GM18861 (cell line): ENCODE measurements at regions not wholly inside any gene's neighbourhood (a gene's known extent, or its start where the extent isn't known, plus 50 kb on each side); places are given as distances from the start of the nearest gene placed in this dataset.

Experiments used
- ATAC-seq: cut with Tn5 transposase; IDR thresholded peaks from one replicate; pipeline ENCODE4 v1.9.1; 2021; ENCODE audit not compliant: unreplicated experiment

DNA sequence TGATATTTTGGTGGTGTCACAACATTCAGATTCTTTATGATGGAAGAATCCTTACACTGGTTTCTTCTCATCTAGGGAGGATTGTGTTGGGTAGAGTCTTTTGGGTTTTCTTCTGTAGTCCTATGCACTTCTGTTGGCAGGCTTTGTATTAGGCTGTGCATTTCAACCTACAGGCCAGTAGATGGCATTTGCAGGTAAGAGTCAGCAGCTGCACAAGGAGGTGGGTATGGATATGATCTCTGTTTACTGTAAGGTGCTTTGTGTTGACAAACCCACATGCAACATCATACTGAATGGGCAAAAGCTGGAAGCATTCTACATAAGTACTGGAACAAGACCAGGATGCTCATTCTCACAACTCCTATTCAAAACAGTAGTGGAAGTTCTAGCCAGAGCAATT, 656.8 kb downstream of the METTL4 start:
- no peak for ATAC-seq

DNA sequence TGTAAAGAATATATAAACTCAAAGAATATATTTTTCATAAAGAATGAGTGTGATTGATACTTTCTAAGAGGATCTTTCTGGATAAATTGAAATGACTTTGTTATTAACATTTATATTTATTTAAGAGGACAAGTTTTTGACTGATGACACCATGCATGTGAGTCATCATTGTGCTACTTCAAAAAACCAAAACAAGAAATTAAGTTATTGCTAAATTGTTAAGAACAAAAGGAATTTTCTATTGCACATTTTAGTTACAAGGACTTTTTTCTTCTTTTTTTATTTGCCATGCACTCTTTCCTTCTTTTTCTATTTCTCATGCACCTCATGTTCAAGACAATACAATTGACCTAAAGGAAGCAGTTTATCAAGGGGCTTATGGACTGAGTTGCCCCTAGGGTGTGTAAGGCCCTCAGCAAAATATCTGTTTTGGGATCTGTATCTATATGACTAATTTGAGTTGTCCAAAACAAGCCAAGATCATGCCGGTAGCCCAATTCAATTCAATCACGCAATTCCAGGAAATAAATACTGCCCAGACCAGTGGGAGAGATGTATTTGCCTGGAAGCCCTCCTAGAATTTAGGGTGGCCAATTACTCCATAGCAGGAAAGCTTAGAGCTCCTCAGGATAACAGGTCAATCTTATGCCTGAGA, 654.3 kb downstream of the METTL4 start:
- ATAC-seq: no peak

DNA sequence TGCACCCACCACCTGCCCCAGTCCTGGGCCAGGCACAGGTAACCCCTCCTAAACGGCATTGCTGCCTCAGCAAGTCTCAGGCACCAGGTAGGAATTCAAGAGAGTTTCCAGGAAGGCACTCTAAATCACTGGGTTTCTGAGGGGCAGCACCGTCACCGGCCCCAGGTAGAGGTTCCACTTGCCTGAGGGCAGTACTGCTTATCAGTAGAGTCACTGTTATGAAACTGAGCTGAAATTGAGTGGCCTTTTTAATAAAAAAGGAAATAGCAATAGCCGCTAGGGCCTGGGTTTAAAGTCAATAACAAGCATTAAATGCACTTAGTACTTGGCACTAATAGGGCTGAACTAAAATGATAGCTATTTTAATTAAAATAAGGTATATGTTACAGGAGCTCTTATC, 653.7 kb downstream of the METTL4 start:
- ATAC-seq: no peak

DNA sequence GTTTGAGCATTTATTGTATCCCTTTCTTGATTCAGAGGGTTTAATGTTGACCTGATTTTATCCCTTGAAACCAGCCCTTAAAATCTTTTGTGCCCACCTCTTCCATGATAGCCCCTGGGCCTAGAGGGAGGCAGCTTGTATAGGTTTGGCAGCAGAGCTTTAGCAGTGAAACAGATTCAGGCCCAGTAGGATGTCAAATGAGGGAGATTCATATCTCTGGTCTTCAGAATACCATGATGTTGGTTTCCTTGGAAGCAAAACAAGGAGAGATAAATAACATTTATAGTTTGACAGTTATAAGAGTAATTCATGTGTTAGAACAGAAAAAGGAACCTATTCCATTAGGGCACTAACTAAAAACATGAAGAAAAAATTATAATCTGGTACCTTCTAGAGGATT, 649.2 kb downstream of the METTL4 start:
- no peak for ATAC-seq

DNA sequence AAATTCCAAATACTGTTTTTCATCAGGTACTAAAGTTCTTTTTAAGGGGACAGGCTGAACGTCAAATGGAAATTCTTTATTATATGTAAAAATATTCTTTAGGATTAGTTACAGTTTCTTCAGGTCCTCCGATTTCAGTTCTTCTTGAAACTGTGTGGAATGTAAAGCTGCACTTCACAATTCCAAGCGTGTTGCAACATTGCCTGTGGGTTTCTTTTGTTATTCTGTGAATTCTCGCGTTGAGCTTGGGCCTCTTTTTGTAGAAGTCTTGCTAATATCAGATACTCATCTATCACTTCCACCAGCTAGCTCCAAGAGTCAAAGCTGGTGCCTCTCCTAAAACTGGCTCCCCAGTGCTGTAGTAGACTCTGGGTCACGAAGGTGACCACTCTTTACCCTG, 642.6 kb downstream of the METTL4 start:
- no peak for ATAC-seq

DNA sequence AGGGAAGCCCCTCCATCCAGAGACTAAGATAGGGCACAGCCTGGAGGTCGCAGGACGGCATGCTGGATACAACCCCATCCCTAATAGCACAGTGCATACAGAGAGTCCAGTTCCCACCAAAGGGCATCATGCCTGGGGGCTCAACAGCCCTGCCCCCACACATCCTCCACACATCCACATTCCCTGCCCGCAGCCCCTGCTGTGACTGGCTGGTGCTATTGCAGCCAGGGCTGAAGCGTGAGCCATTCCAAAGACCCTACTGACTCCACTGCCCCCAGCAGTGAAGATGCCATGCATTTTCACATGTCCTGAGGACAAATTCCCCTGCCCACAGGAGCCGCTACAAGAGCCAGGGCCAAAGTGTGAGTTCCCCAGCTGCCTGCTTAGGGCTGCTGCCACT, 641.6 kb downstream of the METTL4 start:
- no peak for ATAC-seq

DNA sequence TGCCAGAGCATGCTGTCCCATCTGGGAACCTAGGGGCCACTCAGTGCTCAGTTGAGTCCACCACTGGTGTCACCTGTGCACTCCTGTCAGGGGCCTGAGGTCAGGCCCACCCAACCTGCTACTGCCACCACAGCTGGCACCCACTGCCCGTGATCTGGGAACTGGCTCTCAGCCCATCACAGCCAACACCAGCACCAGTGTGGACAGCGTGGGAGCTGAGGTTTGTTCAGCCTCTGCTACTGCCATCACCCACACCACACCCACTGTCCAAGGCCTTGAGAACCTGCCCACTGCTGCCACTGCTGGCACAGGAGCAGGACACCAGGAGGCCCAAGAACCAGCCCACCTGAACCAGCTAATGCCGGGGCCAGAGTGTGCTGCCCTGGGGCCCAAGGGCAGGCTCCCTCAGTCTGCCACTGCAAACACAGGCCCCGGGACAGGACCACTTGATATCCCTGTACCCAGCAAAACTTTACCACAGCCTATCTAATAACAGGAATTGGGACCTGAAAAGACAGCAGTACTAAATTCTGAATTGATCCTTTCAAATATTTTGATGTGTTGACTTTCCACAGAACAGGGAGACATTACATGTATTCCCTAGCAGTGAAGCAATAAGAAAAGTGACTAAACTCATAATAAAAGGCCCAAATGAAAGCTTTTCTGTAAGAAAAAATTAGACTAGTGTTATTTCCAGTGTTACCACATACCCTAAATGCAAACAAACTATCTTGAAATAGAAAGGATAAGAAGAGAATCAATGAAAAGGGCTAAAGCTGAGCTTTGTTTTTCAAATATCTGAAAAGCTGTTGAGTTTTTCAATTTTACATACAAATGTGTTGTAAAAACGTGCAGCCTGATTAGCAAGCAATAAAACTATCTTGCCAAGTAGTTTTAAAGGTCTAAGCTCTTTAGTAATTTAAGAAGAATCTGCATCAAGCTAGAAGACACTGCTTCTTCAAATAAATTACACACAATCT, 640.7 kb downstream of the METTL4 start:
- no peak for ATAC-seq

DNA sequence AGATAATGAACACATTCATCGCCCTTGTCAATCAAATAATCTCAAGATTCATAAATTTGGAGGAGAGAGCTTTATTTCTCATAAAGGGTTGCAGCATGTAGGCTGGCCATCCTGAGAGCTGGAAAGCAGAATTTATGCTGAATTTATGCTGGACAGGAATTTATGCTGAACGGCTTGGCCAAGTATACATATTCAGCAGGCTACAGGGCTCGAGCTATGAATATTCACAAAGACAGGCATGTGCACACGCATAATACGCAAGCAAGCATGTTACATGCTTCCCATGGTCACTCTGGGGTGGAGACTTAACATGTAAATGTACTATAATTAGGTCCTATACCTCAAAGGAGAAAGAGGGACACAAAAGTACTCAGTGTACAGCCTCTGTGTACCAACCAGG, 618.8 kb downstream of the METTL4 start:
- ATAC-seq: no peak

DNA sequence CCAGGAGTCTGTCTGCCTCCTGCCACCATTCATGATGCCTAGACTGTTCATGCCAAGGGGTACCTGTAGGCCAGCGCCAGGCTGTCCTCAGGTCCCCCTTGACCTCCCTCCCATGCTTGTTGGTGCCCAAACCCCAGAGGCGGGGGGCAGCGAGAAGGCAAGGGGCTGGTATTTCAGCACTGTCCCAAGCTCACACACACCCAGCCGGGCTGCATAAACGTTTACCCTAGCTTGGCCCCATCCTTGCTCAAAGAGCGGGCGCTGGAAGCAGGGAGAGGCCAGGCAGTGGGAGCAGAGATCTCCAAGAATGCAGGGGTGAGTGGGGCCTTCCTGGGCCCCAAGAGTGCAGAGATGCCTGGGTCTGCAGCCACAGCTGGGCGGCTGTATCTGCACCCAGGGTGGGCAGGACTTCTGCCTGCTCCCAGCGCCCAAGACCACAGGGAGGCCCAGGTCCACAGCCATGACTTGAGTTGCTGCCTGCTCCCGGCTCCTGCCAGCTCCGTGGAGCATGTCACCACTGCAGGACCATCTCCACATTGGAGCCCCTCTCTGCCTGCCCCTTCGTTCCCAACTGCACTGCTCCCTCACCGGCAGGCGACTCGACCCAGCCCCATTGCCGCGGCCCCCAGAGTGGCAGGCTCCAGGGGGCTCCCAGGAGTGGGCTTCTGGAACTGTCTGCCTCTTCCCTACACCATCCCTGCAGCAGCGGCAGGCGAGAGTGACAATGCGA, 616.6 kb downstream of the METTL4 start:
- no peak for ATAC-seq

DNA sequence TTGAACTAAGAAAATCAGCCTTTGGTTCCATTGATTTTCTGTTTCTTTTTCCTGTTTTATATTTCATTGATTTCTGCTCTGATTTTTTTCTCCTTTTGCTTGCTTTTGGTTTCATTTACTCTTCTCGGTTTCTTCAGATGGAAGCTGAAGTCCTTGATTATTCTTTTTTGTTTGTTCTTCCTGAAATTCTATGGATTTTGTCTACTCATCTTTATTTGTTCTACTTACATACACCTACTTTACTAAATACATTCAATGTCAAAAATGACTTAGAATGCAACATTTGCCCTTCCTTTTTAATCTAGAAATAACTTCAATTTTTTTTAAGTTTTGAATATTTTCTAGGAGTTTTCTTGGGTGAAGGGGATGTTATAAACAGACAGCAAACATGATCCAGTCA, 612.5 kb downstream of the METTL4 start:
- no peak for ATAC-seq

DNA sequence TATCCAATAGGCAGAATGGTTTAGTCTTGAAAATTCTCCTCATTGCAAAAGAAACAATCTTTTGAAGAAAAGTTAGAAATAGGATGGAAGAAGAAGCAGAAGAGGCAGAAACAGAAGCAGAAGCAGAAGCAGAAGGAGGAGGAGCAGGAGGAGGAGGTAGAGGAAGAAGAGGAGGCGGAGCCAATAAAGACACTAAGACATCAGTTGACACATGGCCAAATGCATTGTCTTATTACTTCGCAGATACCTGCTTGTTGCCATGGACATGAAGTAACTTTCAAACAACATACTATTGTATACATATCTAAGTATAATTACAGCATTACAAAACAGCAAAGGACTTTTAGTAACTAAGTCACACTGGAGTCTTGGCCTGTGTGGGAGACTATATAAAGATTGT, 606.3 kb downstream of the METTL4 start:
- no peak for ATAC-seq

DNA sequence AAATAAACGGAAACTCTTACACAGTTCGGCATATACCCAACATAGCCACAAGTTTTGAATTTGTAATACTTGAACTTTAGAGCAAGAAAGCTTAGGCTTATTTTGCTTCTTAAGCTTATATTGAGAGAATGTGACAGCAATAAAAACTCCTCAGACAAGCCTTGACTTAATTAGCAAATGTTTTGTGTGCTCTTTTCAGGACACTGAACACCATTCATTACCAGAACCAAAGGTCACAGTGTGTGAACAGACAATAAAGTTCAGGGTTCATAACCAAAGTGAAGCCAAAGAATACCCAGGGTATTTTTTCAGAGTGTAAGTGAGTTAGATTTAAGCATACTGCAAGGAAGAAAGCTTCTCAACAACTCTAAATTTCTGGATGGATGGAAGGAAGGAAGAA, 605.8 kb downstream of the METTL4 start:
- no peak for ATAC-seq

DNA sequence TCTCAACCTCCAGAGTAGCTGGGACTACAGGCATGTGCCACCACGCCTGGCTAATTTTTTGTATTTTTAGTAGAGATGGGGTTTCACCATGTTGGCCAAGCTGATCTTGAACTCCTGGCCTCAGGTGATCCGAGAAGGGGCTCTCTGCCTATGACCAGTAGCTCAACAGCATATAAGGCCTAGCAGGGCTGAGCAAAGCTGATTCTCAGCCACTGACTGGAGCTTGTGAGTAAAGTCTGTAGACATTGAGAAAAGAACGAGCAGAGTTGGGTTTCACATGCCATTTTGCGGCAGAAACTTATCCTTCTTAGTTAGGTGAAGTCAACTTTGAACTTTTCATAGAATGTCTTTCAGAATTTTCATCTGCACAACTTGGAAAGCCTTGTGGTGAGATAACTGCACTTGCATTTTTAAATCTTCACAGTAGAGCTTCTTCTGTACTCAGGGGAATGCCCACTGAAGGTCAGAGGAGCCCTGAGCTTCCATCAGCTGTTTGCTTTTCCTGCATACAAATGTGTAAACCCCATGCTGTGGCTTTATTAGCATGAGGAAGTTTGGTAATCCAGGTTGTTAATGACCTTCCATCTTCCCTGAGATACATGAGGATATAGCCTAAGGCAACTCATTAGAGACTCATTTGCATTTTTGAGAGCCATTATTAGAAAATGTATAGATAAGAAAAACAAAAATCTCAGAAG, 602.4 kb downstream of the METTL4 start:
- ATAC-seq: no peak

DNA sequence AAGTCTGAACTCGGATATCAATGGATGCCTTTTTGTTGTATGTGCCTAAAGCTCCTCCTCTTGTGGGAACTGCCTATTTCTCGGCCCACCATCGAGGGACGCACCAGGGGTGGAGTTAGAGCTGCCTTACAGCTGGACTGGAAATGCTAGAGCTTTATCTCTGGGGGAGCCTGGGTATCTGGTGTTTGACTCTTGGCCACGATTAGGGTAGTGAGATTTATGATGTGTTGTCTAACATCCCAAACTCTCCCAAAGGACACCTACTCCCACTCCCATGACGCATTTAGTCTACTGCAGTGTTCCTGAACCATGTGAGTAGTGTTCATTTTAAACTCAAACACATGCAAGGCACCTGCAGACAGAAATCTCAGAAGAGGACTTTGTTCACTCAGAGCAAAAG, 594.8 kb downstream of the METTL4 start:
- ATAC-seq: no peak

DNA sequence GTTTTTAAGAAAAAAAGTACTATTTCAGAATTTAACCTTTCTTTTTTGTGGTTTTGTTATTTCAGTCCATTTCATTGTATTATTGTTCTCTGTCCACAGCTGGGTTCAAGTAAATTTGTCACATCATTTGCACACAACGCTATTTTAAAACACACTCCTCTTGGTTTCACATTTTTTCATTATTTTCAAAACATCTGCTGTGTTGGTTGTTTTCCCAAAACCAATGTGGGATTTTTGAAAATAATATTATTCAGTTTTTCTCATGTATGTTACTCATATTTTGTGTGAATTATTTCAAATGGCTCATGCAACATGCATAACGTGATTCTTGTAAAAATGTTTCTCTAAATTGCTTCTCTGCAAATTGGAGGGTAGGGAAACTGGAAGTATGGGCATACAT, 589.2 kb downstream of the METTL4 start:
- ATAC-seq: no peak

DNA sequence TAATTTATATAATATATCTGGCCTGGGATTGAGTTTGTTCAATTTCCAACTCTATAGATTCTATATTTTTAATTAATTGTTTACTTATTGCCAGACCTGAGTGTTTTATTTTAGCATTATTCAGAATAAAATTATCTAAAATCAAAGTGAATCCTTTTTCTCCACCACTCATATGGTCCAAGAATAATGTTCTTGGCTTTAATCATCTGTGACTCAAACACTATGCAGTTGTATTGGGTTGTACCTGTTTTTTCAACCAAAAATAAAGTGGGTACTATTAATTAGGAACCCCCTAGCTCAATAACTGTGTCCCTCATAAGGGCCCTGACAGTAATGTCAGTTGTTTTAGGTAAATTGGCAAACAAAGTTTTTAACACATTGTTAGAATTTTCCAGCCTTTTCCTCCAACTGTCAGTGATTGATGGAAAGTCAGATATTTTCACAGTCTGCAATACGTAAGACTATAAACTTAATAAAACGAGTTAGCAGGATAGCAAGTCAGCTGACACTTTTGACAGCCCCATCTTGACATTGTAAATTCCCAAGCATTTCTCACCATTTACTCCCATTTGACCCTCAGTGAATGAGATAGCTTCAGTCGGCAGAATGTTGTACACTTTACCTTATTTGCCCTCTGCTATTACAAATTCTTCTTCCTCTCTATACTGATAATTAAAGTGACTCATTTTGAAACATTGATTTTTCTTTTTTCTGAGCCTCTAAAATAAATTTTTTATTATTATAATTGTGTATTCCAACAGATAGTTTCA, 587.4 kb downstream of the METTL4 start:
- ATAC-seq: no peak

DNA sequence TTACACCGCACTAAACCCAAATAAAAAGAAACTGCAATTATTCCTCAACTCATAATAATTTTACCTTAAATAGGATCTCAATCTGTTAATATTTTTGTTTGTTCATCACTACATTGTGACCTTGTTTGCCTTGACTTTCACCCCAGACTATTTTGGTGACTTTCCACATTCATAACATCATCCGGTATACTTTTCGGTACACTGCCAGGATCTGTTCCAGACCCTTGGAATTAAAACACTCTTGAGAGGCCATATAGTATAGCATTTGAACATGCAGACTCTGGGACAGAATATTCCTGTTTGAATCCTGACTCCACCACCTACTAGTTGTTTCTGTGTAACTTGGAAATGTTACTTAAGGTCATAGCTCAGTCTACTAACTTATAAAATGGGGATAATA, 577.4 kb downstream of the METTL4 start:
- no peak for ATAC-seq

DNA sequence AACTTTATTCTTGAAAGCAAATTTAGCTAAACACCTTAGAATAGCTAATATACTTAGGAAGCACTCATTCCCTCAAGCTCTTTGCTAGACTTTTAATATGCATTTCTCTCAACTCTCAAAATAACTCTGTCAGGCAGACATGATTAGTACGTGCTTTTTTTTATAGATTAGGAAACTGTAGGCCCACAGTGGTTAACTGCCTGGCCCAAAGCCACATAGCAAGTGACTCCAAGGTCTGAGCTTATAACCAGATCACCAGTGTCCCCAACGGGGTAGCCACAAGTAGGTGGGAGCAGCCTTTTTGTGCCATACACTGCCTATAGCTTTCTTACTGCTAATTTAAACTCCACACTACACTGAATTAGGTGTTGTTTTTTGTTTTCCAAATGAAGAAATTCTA, 576.8 kb downstream of the METTL4 start:
- no peak for ATAC-seq

DNA sequence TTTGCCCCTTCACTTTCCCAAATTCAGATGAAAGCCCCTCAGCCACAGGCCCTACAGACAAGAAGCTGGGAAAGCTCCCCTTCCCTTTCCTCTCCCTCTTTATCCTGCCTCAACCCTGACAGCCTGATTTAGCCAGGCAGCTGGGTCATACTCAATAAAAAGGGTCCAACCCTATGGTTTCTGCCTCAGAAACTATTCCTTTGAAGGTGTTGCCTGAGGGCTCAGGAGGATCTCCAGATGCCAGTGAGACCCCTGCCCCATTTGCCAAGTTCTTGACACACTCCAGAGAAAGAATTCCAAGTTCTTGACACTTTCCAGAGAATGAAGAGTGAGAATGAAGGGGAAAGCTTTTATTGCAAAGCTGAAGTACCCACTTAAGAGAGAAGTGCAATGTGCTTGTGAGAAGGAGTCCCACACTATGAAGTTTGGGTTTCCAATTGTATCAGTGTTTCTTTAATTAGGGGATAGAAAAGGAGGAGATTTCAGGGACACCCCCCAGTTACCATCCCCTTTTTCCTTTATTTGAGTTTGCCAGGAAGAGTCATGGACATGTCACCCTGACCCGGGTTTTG, 576.2 kb downstream of the METTL4 start:
- ATAC-seq: no peak

DNA sequence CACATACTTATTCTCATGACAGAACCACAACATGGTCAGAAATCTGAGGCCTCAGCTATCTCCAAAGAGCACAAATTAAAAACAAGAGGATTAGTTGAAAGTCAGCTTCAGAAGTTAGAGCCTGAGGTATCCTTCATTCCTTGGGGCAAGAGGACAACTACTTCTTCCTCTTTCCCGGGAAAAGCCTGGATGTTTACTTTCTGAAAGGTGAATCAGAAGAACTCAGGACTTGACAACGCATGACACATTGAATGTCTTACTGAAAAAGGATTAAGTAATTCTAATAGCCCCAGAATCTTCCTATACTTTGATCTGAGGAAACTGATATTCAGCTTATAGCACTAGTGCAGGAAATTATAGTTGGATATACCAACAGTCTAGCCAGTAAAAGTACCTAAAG, 573.2 kb downstream of the METTL4 start:
- no peak for ATAC-seq
